Ovary (tissue), 7 donors: ENCODE measurements at regions not wholly inside any gene's neighbourhood (a gene's known extent, or its start where the extent isn't known, plus 50 kb on each side); places are given as distances from the start of the nearest gene placed in this dataset.

ENCODE experiments used
- DNase-seq, 5 donors: peaks; one replicate each; pipeline ENCODE4 v3.0.0-alpha.2; 2019 to 2020
- H3K27ac ChIP-seq, 2 donors: fragments of 200-600 bp; one replicate each; pipeline versions ENCODE4 v1.5.1 to v1.8.0; 2019 to 2022
- H3K27me3 ChIP-seq: fragments of 200-600 bp; one replicate; pipeline ENCODE4 v1.8.0; 2022
- H3K36me3 ChIP-seq: fragments of 200-600 bp; sonication (generic); one replicate; pipeline ENCODE4 v1.5.1; 2019
- H3K4me1 ChIP-seq: one replicate; pipeline ENCODE4 v1.8.1; 2013; ENCODE audit warnings: mild to moderate bottlenecking, moderate library complexity; ENCODE audit not compliant: insufficient read depth
- H3K4me3 ChIP-seq: fragments of 200-600 bp; sonication (generic); one replicate; pipeline ENCODE4 v1.5.1; 2017
- H3K9me3 ChIP-seq, 2 donors: fragments of 200-600 bp in 1 of 2; sonication (generic) in 1 of 2; one replicate each; pipeline versions ENCODE4 v1.5.1 to v1.8.1; 2013 to 2019; ENCODE audit warnings: mild to moderate bottlenecking in 1 of 2, moderate library complexity in 1 of 2
- EP300 ChIP-seq: sonication (generic); formaldehyde crosslinking; IDR thresholded peaks from one replicate; pipeline ENCODE4 v1.6.1; 2017; ENCODE audit warnings: antibody characterized with exemption
- POLR2A ChIP-seq: fragments of 450-650 bp; IDR thresholded peaks from one replicate; pipeline ENCODE4 v1.6.1; 2017; ENCODE audit warnings: antibody characterized with exemption, mild to moderate bottlenecking, moderate library complexity
- WGBS, 3 donors: extraction: QIAGEN DNeasy Blood & Tissue Kit in 1 of 3; methylation state at CpG; one replicate each; pipeline versions ENCODE4 v1.1.5 to v1.1.7; 2013 to 2017; 5-methylcytosine and 5-hydroxymethylcytosine counted together
- intact Hi-C, 4 donors: fragments of 100-400 bp; cut with DNase I; formaldehyde crosslinking; loops; one replicate each; pipeline versions ENCODE4 v1.11.0 to v1.15.1; 2022 to 2023
- TF ChIP-seq, protein P1 (sequence below), 3 donors: fragments of 450-650 bp in 2 of 3; fragments of 200-600 bp in 1 of 3; IDR thresholded peaks; one replicate each; pipeline versions ENCODE4 v1.5.1 to v1.8.0; 2016 to 2022; ENCODE audit warnings: antibody characterized with exemption in 3 of 3, mild to moderate bottlenecking in 1 of 3
- donor health status: DM: no; HTN: no; CAD: no; lungs with moderate emphysema.
- donor health status: DM: no; HTN: no; CAD: no.
- donor health status: Bipolar disorder and iron deficiency.
- donor health status: DM: no; HTN: no; CAD: no.
- donor health status: DM: yes; HTN: yes; CAD: no.

DNA sequence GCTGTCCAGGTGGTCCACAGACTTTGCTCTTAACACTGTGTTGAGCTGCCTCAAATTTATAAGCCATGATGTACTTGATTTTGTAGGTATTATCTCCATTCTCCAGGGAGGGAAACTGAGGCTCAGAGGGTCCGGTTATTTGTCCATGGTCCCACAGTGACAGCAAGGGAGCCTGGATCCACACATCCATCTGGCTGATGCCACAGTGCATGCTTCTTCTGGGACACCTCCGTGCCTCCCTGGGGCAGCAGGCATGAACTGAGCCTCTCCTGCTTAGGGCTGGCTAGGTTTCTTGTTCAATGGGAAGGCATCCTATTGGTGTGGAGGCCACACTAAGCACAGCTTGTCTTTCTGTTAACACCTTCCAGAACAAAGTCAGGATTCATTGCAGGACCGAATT lies 317.3 kb downstream of the AJAP1 start:
- H3K27me3 ChIP-seq, result no peaks in the 10 kb centered on the region
- 92% methylated on average over 3 of the region's 3 CpGs for WGBS, 3 donors
- no peaks in the 10 kb centered on the region for H3K4me1 ChIP-seq
- H3K9me3 ChIP-seq, result no peaks in the 10 kb centered on the region
- TF ChIP-seq, protein P1, sequence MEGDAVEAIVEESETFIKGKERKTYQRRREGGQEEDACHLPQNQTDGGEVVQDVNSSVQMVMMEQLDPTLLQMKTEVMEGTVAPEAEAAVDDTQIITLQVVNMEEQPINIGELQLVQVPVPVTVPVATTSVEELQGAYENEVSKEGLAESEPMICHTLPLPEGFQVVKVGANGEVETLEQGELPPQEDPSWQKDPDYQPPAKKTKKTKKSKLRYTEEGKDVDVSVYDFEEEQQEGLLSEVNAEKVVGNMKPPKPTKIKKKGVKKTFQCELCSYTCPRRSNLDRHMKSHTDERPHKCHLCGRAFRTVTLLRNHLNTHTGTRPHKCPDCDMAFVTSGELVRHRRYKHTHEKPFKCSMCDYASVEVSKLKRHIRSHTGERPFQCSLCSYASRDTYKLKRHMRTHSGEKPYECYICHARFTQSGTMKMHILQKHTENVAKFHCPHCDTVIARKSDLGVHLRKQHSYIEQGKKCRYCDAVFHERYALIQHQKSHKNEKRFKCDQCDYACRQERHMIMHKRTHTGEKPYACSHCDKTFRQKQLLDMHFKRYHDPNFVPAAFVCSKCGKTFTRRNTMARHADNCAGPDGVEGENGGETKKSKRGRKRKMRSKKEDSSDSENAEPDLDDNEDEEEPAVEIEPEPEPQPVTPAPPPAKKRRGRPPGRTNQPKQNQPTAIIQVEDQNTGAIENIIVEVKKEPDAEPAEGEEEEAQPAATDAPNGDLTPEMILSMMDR (IDR thresholded peaks at IDR 0.05), result no peak
- TF ChIP-seq POLR2A, result no peak
- TF ChIP-seq EP300, result no peak
- DNase-seq, result no peak
- intact Hi-C loops, result no loop called here
- no peak overlapping the region for H3K27ac ChIP-seq
- no peak overlapping the region for H3K4me3 ChIP-seq
- H3K36me3 ChIP-seq, result no peaks in the 10 kb centered on the region

DNA sequence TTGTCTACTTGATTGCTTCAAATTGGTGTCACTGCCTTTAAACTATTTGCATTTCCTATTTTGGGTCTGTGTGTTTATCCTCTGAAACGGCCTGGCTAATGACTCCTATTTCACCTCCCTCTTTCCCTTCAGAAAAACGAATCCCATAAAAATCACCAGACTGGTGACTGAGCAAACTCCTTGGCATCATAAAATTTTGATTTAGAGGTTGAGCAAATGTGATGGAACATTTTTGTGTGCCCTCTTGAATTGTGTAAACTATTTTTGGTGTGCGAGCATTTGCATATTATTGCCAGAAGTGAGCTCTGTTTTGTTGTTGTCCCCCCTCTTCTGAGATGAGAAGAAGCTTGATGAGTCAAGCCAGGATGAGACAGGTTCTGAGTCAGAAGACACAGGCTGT lies 316.1 kb downstream of the AJAP1 start:
- H3K4me1 ChIP-seq, result no peaks in the 10 kb centered on the region
- 32 to 37% (median 36%) methylated on average over 3 of the region's 3 CpGs for WGBS, 3 donors
- H3K36me3 ChIP-seq, result no peaks in the 10 kb centered on the region
- H3K27ac ChIP-seq, result no peak overlapping the region
- H3K4me3 ChIP-seq, result no peak overlapping the region
- no peak for DNase-seq
- TF ChIP-seq POLR2A, result no peak
- no peak for TF ChIP-seq EP300
- TF ChIP-seq, protein P1 (IDR thresholded peaks at IDR 0.05), result no peak
- no peaks in the 10 kb centered on the region for H3K27me3 ChIP-seq
- intact Hi-C loops, result no loop called here
- H3K9me3 ChIP-seq, result no peaks in the 10 kb centered on the region

DNA sequence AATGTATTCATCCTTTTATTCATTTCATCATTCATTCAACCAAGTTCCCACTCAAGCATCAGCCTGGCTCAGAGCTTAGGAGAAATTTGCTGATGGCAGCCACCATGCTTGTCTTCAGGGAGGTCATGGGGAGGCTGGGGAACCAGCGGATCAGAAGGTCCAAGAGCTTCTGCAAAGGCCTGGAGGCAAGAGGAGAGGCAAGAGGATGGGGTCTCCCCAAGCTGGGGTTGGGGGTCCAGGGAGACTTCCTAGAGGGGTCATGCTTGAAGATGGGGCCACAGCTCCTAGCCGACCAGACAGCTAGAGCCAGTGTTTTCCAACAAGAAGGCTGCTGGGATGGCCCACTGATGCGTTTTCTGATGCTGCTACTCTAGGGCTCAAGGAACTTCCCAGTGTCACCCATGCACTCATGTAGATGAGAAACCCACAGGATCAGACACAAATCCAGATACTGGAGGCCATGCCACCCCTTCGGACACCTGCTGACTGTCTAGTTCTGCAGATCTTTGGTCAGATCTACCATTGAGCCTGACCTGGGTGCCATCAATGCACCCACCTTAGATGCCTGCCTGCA lies 315.2 kb downstream of the AJAP1 start:
- intact Hi-C loops, result no loop called here
- Histone ChIP-seq H3K9me3 (no peaks in the 10 kb centered on the region), H3K36me3 (no peaks in the 10 kb centered on the region), H3K4me1 (no peaks in the 10 kb centered on the region), H3K27ac (no peak overlapping the region), H3K4me3 (no peak overlapping the region), H3K27me3 (no peaks in the 10 kb centered on the region)
- 88 to 96% (median 93%) methylated on average over 4 of the region's 4 CpGs for WGBS, 3 donors
- DNase-seq, result no peak
- TF ChIP-seq, protein P1 (IDR thresholded peaks at IDR 0.05), result no peak
- TF ChIP-seq EP300, result no peak
- no peak for TF ChIP-seq POLR2A

DNA sequence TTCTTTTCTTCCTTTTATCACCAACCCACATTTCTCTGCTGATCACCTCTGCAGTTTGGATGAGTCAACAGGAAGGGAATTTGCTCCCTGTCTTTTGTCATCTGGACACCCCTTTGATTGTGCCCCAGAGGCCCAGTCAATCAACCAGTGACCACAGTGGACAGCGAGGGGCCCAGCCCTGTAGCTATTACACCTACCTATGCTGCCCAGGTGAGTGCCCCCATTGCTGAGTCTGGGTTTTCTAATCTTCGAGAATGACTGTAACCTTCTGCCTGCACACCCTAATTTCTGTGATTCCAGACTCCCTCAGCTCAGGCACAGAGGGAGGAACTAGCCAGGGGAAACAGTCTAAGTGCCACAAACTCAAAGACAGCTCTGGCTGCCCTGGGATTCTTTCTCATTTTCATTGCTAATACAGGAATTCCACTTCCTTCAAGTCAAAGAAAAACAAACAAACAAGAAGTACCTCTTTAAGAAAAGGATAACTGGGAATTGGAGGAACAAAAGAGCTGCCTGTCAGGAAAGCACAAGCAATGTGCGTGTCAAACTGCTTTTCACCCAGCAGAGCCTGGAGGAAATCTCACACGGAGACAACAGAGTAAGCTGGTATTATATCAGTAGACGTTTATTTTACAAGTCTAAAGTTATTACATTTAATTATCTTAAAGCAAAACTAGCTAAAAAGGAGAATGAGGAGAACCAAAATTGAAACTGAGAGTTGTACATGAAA lies 311.1 kb downstream of the AJAP1 start:
- no peaks in the 10 kb centered on the region for H3K4me1 ChIP-seq
- intact Hi-C loops, result no loop called here
- no peak overlapping the region for H3K4me3 ChIP-seq
- no peaks in the 10 kb centered on the region for H3K27me3 ChIP-seq
- H3K36me3 ChIP-seq, result no peaks in the 10 kb centered on the region
- TF ChIP-seq, protein P1 (IDR thresholded peaks at IDR 0.05), result no peak
- TF ChIP-seq POLR2A, result no peak
- no peak for TF ChIP-seq EP300
- H3K27ac ChIP-seq, result no peak overlapping the region
- WGBS, 3 donors, result 26 to 30% (median 30%) methylated on average over 5 of the region's 5 CpGs
- no peaks in the 10 kb centered on the region for H3K9me3 ChIP-seq
- no peak for DNase-seq
